Neural crest cell (in vitro differentiated cells): ENCODE measurements at regions not wholly inside any gene's neighbourhood (a gene's known extent, or its start where the extent isn't known, plus 50 kb on each side); places are given as distances from the start of the nearest gene placed in this dataset.

ENCODE experiments used
- DNase-seq: peaks from one replicate; pipeline ENCODE4 v3.0.0; 2021; ENCODE audit warnings: low read depth, mixed read lengths, low spot score
- H3K27ac Mint-ChIP-seq: one replicate; pipeline ENCODE4 v1.8.0; 2021; ENCODE audit warnings: mild to moderate bottlenecking, mixed read lengths; ENCODE audit not compliant: unreplicated experiment
- H3K27me3 Mint-ChIP-seq: 2 replicates; pipeline ENCODE4 v1.8.0; 2021; ENCODE audit warnings: low read depth, mild to moderate bottlenecking, mixed read lengths
- H3K36me3 Mint-ChIP-seq: 2 replicates; pipeline ENCODE4 v1.8.0; 2021; ENCODE audit warnings: low read depth, mild to moderate bottlenecking, mixed read lengths
- H3K4me1 Mint-ChIP-seq: 2 replicates; pipeline ENCODE4 v1.8.0; 2021; ENCODE audit warnings: mixed read lengths
- H3K4me3 Mint-ChIP-seq: one replicate; pipeline ENCODE4 v1.8.0; 2021; ENCODE audit warnings: mild to moderate bottlenecking, mixed read lengths
- H3K9me3 Mint-ChIP-seq: 2 replicates; pipeline ENCODE4 v1.8.0; 2021; ENCODE audit warnings: mixed read lengths
- CTCF ChIP-seq: fragments of 200-600 bp; sonication (generic); conservative IDR thresholded peaks from 2 replicates; pipeline ENCODE4 v1.5.0; 2021; ENCODE audit warnings: antibody characterized with exemption, mild to moderate bottlenecking

- H3K4me3 Mint-ChIP-seq, result no peak overlapping the region
- no peaks in the 10 kb centered on the region for H3K4me1 Mint-ChIP-seq
- H3K36me3 Mint-ChIP-seq, result no peaks in the 10 kb centered on the region
Measured at GRCh38 chr2:63669596-63669995, 80.8 kb downstream of the MDH1 start.

GRCh38 chr2:63673865-63674533, 85.2 kb downstream of the MDH1 start:
- H3K27ac Mint-ChIP-seq, result no peak overlapping the region
- DNase-seq, result no peak
- H3K27me3 Mint-ChIP-seq, result no peaks in the 10 kb centered on the region
- H3K4me1 Mint-ChIP-seq, result peaks cover 6% of the 10 kb centered on the region
- H3K36me3 Mint-ChIP-seq, result no peaks in the 10 kb centered on the region
- H3K4me3 Mint-ChIP-seq, result no peak overlapping the region
- no peaks in the 10 kb centered on the region for H3K9me3 Mint-ChIP-seq
- no peak for TF ChIP-seq CTCF

More at GRCh38 chr2:63669596-63669995, 80.8 kb downstream of the MDH1 start:
- Mint-ChIP-seq H3K27me3 (no peaks in the 10 kb centered on the region), H3K9me3 (no peaks in the 10 kb centered on the region), H3K27ac (no peak overlapping the region)
- no peak for TF ChIP-seq CTCF
- DNase-seq, result no peak

- no peak overlapping the region for H3K27ac Mint-ChIP-seq
- DNase-seq, result no peak
- no peaks in the 10 kb centered on the region for H3K36me3 Mint-ChIP-seq
- no peak overlapping the region for H3K4me3 Mint-ChIP-seq
- no peaks in the 10 kb centered on the region for H3K9me3 Mint-ChIP-seq
- peaks cover 6% of the 10 kb centered on the region for H3K4me1 Mint-ChIP-seq
- no peak for TF ChIP-seq CTCF
- H3K27me3 Mint-ChIP-seq, result no peaks in the 10 kb centered on the region
Measured at GRCh38 chr2:63675026-63675425, 86.3 kb downstream of the MDH1 start.

- Mint-ChIP-seq H3K9me3 (no peaks in the 10 kb centered on the region), H3K36me3 (no peaks in the 10 kb centered on the region), H3K4me3 (no peak overlapping the region), H3K27me3 (no peaks in the 10 kb centered on the region), H3K27ac (no peak overlapping the region), H3K4me1 (peaks cover 6% of the 10 kb centered on the region)
- TF ChIP-seq CTCF, result no peak
- no peak for DNase-seq
Measured at GRCh38 chr2:63676135-63676534, 87.4 kb downstream of the MDH1 start.

GRCh38 chr2:63678085-63678484, 89.3 kb downstream of the MDH1 start:
- no peak for DNase-seq
- no peak overlapping the region for H3K27ac Mint-ChIP-seq
- H3K9me3 Mint-ChIP-seq, result no peaks in the 10 kb centered on the region
- H3K27me3 Mint-ChIP-seq, result no peaks in the 10 kb centered on the region
- no peaks in the 10 kb centered on the region for H3K36me3 Mint-ChIP-seq
- no peak overlapping the region for H3K4me3 Mint-ChIP-seq
- TF ChIP-seq CTCF, result no peak
- peaks cover 6% of the 10 kb centered on the region for H3K4me1 Mint-ChIP-seq

GRCh38 chr2:63678551-63678950, 89.8 kb downstream of the MDH1 start:
- Mint-ChIP-seq H3K9me3 (no peaks in the 10 kb centered on the region), H3K27me3 (no peaks in the 10 kb centered on the region), H3K4me1 (peaks cover 6% of the 10 kb centered on the region), H3K4me3 (no peak overlapping the region), H3K27ac (no peak overlapping the region), H3K36me3 (no peaks in the 10 kb centered on the region)
- no peak for TF ChIP-seq CTCF
- no peak for DNase-seq
